ENCODE measurements at regions not wholly inside any gene's neighbourhood (a gene's known extent, or its start where the extent isn't known, plus 50 kb on each side); places are given as distances from the start of the nearest gene placed in this dataset.

- no peak for TF ChIP-seq CTCF (IDR thresholded peaks at IDR 0.05; ENCODE audit: low read depth, low read length, poor library complexity, severe bottlenecking)
- TF ChIP-seq EZH2phosphoT487 (IDR thresholded peaks at IDR 0.05; ENCODE audit: borderline replicate concordance, low read length) = no peak
- no peak overlapping the region for H3K4me2 ChIP-seq (ENCODE audit: low read length)
- H3K9me3 ChIP-seq (ENCODE audit: control insufficient read depth, insufficient read depth, low read length) = no peaks in the 10 kb centered on the region
- H4K20me1 ChIP-seq (ENCODE audit: control insufficient read depth, insufficient read depth, low read depth, low read length) = no peaks in the 10 kb centered on the region
- no peaks in the 10 kb centered on the region for H3K4me1 ChIP-seq (ENCODE audit: control insufficient read depth, low read length)
- no peaks in the 10 kb centered on the region for H3K36me3 ChIP-seq (ENCODE audit: control insufficient read depth, low read length)
- H3K9me2 ChIP-seq (replicated peaks; ENCODE audit: control insufficient read depth, low read length) = no peaks in the 10 kb centered on the region
- no peaks in the 10 kb centered on the region for H3K79me2 ChIP-seq (ENCODE audit: control insufficient read depth, low read length)
- H3K27ac ChIP-seq (ENCODE audit: low read depth, low read length) = no peak overlapping the region
- H3K27me3 ChIP-seq (ENCODE audit: control insufficient read depth, low read length) = no peaks in the 10 kb centered on the region
- H3K4me3 ChIP-seq (ENCODE audit: low read length) = no peak overlapping the region
- H3F3A ChIP-seq (ENCODE audit: control insufficient read depth, insufficient read depth) = no peaks in the 10 kb centered on the region
Observed at GRCh38 chr1:213327017-213327667, 276.1 kb downstream of the RPS6KC1 start.

GRCh38 chr1:213329406-213330008 lies 278.5 kb downstream of the RPS6KC1 start:
- Histone ChIP-seq H3K4me2 (ENCODE audit: low read length) (no peak overlapping the region), H3F3A (ENCODE audit: control insufficient read depth, insufficient read depth) (no peaks in the 10 kb centered on the region), H3K79me2 (ENCODE audit: control insufficient read depth, low read length) (no peaks in the 10 kb centered on the region), H3K27ac (ENCODE audit: low read depth, low read length) (no peak overlapping the region), H3K27me3 (ENCODE audit: control insufficient read depth, low read length) (no peaks in the 10 kb centered on the region), H3K36me3 (ENCODE audit: control insufficient read depth, low read length) (no peaks in the 10 kb centered on the region), H3K9me3 (ENCODE audit: control insufficient read depth, insufficient read depth, low read length) (no peaks in the 10 kb centered on the region), H3K9me2 (replicated peaks; ENCODE audit: control insufficient read depth, low read length) (no peaks in the 10 kb centered on the region), H4K20me1 (ENCODE audit: control insufficient read depth, insufficient read depth, low read depth, low read length) (no peaks in the 10 kb centered on the region), H3K4me3 (ENCODE audit: low read length) (no peak overlapping the region), H3K4me1 (ENCODE audit: control insufficient read depth, low read length) (no peaks in the 10 kb centered on the region)
- no peak for TF ChIP-seq EZH2phosphoT487 (IDR thresholded peaks at IDR 0.05; ENCODE audit: borderline replicate concordance, low read length)
- TF ChIP-seq CTCF (IDR thresholded peaks at IDR 0.05; ENCODE audit: low read depth, low read length, poor library complexity, severe bottlenecking) = no peak

GRCh38 chr1:213330281-213330680 lies 279.2 kb downstream of the RPS6KC1 start:
- no peaks in the 10 kb centered on the region for H3K79me2 ChIP-seq (ENCODE audit: control insufficient read depth, low read length)
- H3K9me2 ChIP-seq (replicated peaks; ENCODE audit: control insufficient read depth, low read length) = no peaks in the 10 kb centered on the region
- H3K4me2 ChIP-seq (ENCODE audit: low read length) = no peak overlapping the region
- H3K27me3 ChIP-seq (ENCODE audit: control insufficient read depth, low read length) = no peaks in the 10 kb centered on the region
- H3K36me3 ChIP-seq (ENCODE audit: control insufficient read depth, low read length) = no peaks in the 10 kb centered on the region
- H3K9me3 ChIP-seq (ENCODE audit: control insufficient read depth, insufficient read depth, low read length) = no peaks in the 10 kb centered on the region
- TF ChIP-seq EZH2phosphoT487 (IDR thresholded peaks at IDR 0.05; ENCODE audit: borderline replicate concordance, low read length) (no peak), CTCF (IDR thresholded peaks at IDR 0.05; ENCODE audit: low read depth, low read length, poor library complexity, severe bottlenecking) (no peak)
- H3K27ac ChIP-seq (ENCODE audit: low read depth, low read length) = no peak overlapping the region
- H4K20me1 ChIP-seq (ENCODE audit: control insufficient read depth, insufficient read depth, low read depth, low read length) = no peaks in the 10 kb centered on the region
- no peaks in the 10 kb centered on the region for H3F3A ChIP-seq (ENCODE audit: control insufficient read depth, insufficient read depth)
- no peak overlapping the region for H3K4me3 ChIP-seq (ENCODE audit: low read length)
- no peaks in the 10 kb centered on the region for H3K4me1 ChIP-seq (ENCODE audit: control insufficient read depth, low read length)
